ENCODE measurements at regions not wholly inside any gene's neighbourhood (a gene's known extent, or its start where the extent isn't known, plus 50 kb on each side); places are given as distances from the start of the nearest gene placed in this dataset.
A peak's percentile ranks its signal among the peaks of the same experiment; 100 is the strongest.

GRCh38 chr2:48912110-48912509 lies 156.6 kb upstream of the LHCGR start:
- no peak for DNase-seq

DNA sequence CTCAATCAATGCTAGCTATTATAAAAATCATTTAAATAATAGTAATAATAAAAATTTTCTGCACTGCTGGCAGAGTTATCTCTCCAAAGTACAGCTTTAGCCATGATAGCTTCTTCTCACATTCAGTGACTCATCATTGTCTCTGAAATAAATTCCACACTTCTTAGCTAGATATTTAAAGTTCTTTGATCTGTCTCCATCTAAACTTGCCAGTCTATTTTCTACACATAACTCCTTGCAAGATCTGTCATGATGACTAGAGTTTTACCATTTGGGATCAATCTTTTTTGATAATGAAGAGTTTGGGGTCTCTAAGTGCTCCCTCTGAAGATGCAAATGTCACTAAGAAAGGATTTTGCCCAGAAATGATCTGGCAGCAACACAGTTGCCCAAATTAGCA lies 155.4 kb upstream of the LHCGR start:
- peak; percentile 8 for DNase-seq

DNA sequence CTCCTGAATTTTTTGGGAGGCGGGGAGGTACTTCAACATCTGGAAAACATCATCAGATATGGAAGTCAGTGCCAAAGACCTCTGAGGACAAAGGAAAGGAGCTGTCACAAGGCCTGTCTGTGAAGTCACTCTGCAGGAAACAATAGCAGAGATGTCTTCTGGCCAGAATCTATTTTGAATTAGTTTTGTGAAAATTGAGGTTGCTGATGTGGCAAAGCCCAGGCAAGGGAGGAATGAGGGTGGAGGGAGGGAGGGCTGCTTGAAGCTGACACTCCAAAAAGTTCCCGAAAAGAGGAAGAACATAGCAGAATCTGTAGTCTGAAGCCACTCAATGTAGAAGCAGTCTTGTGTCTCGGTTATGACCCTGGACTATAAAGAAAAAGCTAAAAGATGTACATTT lies 151.1 kb upstream of the LHCGR start:
- DNase-seq: no peak

DNA sequence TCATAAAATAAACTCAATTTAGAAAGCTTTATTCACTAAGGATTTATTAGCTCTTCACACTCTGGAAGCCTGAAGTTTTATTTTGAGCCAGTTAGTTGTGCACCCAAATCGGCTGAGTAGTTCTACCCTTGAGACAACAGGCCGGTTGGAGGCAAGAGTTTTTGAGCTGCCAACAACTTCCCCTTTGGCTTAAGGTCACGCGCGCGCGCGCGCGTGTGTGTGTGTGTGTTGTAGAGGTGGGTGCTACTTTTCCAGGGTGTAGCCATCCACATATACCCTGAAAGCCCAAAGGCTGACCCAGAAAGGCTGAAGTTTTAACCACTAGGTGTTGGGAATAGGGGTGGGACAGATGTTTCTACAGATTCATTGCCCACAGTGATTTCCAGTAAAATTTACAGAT lies 150.2 kb upstream of the LHCGR start:
- no peak for DNase-seq

DNA sequence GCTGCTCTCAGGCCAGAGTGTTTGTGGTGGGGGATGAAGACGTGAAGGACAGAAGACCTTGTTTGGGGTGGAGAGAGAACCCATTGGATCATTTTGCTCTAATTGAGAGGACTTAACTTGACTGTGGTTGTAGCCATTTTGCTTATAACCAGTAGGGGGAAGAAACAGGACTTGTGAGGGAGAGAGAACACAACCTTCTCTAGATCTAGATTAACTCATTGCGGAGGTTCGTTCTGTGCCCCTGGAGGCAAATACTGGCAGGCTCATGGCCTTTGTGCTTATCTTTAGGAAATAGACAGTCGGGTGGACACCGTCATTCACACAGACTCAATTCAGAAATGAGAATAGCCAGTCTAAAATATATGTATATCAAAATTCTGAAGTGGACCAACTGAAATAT lies 147.0 kb upstream of the LHCGR start:
- no peak for DNase-seq

DNA sequence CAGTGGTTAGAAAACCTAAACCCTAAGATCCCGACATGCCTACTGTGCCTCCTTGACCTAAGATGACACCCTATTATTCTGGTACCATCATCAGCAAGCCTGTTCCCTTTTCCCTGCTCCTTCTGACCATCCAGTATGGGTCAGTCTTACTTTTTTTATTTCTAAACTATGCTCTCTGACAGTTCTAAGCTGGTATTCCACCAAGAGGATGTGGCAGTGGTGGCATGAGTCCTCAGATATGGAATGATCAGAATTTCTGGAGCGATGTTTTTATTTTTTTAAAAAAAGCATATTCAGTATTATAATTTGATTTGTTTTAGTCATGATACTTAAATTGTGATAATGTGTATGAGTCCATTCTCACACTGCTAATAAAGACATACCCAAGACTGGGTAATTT lies 145.9 kb upstream of the LHCGR start:
- DNase-seq: no peak

GRCh38 chr2:48901015-48901343 lies 145.5 kb upstream of the LHCGR start:
- no peak for DNase-seq

DNA sequence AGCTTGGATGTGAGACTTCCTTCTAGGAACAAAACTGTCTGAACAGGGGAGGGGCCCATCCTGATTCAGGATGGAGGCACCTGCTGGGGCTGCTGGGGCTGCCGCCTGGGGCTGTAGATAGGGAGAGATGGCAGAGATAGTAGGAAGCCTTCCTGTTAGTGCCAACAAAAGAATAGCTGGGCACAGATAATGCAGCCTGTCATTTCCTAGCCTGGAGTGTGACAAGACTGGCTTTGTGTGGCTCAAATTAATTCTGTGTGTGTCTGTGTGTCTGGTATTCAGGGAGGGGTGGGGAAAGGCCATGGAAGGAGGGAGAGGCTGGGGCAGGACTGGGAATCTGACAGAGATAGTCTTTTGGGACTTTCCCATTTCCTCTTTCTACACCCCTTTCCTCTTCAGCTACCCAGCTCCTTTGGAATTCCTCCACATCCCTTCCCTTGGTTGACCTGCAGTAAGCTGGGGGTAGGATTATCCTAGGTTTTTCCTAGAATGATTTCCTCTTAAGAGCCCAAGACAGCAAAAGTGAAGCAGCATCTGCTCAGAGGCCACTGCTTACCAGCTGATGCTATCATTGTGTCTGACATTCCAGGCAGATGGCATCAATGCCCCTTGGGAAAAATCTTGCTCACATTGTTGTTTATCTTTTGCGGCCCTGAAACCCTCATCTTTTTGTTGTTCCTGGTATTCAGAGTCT lies 144.9 kb upstream of the LHCGR start:
- peak; percentile 52 for DNase-seq

- no peak for DNase-seq
Observed at GRCh38 chr2:48896870-48897269, 141.3 kb upstream of the LHCGR start.

GRCh38 chr2:48890454-48891131 lies 135.1 kb upstream of the LHCGR start:
- DNase-seq: no peak

DNA sequence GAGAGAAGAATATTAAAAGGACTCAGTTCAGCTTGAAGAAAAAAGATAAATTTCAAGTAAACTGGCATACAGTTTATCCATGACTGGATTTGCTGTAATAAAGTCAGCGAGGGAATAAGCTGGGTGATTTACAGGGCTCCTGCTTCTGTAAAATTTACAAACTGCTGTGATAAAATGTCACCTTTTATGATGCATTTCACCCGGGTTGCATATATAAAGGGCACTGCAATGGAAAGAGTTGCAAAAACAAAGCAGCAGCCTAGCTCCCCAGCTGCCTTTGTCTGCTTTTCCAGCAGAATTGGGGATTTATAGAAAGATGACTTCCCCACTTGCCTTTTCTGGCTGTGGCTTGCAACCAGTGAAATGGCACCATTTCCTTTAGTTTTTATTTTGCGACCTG lies 132.5 kb upstream of the LHCGR start:
- DNase-seq: no peak

DNA sequence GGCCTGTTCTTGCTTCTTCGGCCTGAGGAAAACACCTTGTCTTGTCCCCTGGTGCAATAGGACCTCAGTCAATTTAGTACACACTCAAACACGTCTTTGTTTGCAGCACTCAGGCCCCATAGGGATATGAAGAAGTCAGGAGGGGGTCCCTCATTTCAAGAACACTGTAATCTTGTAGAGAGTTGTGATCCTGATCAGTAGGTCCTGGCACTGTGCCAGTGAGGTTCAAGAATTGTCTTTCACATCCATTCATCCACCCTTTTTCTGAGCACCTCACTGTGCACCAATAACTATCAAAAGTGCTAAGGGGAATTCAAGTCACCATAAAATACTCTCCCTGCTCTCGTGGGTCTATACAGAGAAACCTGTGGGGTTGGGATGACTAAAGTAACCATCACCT lies 131.4 kb upstream of the LHCGR start:
- no peak for DNase-seq

DNA sequence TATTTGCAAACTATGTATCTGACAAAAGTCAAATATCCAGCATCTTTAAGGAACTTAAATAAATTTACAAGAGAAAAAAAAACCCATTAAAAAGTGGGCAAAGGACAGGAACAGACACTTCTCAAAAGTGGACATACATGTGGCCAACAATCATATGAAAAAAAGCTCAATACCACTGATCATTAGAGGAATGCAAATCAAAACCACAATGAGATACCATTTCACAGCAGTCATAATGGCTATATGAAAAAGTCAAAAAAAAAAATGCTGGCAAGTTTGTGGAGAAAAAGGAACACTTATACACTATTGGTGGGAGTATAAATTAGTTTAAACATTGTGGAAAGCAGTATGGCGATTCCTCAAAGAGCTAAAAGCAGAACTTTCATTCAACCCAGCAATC lies 130.3 kb upstream of the LHCGR start:
- peak; percentile 40 for DNase-seq

GRCh38 chr2:48883661-48884060 lies 128.1 kb upstream of the LHCGR start:
- DNase-seq: no peak

DNA sequence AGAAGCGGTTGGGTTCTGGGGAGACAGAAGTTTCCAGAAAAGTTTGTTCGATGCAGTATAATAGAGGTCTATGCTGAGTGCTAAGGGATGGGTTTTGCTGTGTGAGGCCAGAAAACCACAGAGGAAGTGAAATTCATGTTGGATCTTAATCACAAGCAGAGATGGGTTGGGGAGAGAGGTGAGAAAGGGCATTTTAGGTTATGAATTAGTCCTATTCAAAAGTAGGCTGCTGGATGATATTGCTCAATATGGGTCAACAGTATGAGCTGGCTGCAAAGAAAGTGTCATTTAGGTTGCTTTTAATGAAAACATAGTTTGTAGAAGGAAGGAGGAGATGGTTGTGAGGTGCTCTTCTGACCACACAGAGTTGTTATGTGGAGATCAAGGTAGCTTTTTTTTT lies 118.8 kb upstream of the LHCGR start:
- no peak for DNase-seq

DNA sequence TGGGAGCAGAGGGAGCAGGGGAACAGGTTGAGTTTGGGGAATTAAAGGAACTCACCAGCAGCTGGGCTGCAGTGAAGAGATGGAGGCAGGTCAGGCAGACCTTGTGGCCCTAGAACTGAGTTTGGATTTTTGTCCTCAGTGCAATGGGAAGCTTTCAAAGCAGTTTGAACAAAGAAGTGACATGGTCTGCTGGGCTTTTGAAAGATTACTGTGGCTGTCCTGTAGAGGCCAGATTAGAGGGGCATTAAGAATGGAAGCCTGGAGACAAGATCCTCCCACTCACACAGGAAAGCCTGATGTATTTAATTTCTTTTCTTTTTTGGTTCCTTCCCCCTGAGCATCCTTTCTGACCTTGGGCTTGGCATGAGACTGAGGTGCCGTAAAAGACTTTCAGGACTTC lies 118.1 kb upstream of the LHCGR start:
- DNase-seq: no peak

DNA sequence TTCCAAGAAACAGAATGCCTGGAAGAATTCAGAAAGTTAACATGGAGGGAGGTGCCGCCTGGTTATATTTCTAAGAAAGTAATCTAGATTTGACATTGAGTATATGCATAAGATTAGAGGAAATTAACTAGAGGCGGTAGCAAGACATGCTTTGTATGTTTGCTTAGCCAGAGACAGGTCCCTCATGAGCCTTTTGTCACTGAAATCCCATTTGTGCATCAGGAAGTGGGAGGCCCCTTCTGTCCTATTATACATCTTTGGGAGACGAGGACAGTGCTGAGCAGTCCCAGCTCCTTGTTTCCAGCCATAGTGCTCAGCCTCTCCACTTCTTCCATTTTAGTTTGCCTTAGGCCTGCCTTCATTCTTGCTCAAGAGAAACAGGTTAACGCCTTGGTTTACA lies 115.4 kb upstream of the LHCGR start:
- DNase-seq: no peak

DNA sequence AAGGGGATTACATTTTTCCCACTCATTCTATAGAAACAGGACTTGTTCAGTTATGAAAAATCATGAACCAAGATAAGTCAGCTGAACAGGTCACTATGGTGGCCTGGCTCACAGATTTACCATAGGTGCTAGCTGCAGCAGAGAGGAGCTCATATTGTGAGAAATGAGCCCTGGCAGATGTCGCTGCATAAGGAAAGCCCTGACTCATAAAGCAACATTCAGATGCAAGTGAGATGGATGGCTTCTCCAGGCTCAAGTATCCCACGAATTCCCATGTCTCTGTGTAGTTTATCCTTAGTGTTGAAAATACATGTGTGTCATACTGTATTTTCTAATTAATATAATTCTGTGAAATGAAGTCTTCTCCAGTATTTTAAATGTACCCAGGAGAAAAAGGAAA lies 115.0 kb upstream of the LHCGR start:
- peak; percentile 38 for DNase-seq

DNA sequence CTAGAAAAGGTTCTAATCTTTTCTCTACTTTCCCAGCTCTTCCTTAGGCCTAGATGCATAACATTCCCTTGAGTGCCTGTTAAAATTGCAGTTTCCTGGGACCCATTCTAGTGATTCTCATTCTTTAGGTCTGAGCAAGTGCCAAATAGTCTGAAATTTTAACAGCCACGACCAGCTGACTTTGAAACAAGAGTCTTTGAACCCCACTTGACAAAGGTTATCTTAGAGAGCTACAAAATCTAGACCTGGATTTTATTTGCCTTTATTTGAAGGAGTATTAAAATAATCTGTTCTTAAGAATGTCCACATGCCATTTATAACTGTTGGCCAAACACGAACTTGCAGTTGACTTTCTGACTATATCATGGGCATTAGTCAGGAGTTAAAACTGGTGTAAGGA lies 110.2 kb upstream of the LHCGR start:
- no peak for DNase-seq

DNA sequence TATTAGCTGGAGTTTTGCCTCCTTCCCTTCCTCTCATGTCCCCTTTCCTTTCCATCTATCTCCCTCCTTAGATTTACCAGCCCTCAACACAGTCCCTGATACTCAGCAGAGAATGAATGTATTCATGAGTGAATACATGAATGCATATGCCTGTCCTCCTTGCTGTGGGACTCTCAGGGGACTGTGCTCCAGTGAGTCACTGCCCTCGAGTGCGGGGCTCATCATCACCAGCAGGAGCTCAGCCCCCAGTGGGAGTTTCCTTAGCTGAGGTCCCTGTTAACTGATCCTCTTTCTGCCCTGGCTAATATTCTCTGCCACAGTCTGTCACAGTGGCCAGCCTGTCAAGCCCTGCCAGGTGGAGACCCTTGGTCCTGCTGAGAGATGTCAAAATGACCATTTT lies 104.9 kb upstream of the LHCGR start:
- peak; percentile 50 for DNase-seq

GRCh38 chr2:48856657-48857056 lies 101.1 kb upstream of the LHCGR start:
- no peak for DNase-seq

GRCh38 chr2:48856144-48856543 lies 100.6 kb upstream of the LHCGR start:
- DNase-seq: no peak

DNA sequence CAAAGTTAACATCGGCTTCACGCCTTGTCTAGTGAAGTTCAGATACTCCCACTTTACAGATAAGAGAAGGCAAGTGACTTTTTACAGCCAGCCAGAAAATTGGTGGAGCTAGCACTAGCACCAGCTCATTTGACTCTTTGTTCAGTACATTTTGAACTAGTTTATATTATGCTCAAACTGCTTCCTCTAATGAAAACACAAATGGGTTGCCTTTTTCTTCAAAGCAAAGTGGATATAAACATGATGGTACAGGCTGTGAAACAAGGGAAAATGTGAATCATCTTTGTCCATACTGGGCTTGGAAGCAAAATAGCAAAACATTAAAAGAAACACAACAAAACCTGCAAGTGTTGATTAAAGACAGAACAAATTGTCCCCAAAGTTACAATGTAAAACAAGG lies 99.6 kb upstream of the LHCGR start:
- DNase-seq: no peak

DNA sequence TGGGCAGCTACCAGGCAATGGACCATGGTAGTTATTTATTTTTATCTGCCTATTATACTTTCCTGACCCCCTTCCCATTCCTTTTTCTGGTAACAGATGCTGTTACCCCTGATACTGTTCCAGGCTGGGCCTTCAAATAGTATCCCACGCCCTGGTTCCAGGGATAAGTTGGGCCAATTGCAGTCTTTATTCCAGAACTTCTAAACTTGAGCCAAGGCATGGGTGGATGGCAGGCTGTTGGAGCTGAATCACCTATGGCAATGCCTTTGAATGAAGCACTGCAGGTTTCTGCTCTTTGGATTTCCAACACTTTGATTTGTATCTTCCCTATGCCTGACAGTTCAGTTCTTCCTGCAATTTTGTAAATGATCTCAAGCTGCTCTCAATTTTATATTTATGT lies 99.2 kb upstream of the LHCGR start:
- no peak for DNase-seq

- DNase-seq: peak; percentile 94
Observed at GRCh38 chr2:48852938-48853337, 97.4 kb upstream of the LHCGR start.
